ENCODE measurements at regions not wholly inside any gene's neighbourhood (a gene's known extent, or its start where the extent isn't known, plus 50 kb on each side); places are given as distances from the start of the nearest gene placed in this dataset.

DNA sequence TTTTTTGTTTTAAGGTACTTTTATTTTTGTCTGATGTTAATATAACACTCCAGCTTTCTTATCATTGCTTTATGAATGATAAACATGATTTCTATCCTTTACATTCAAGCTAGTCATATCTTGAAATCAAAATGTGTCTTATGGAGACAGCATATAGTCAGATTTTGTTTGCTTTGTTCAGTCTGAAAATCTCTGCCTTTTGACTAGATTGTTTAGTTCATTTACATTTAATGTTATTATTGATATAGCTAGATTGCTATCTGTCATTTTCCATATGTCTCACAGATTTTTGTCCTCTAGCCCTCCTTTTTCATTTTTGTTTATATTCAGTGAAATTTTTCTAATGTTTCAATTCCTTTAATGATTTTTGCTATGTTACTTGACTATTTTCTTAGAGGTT is 332.8 kb downstream of the SMOC2 start:
- peaks cover 10% of the 10 kb centered on the region for H3K4me1 Mint-ChIP-seq
- H3K27ac Mint-ChIP-seq (ENCODE audit: unreplicated experiment), result no peak overlapping the region
- no peaks in the 10 kb centered on the region for H3K27me3 Mint-ChIP-seq (ENCODE audit: low read depth)
- no peak overlapping the region for H3K4me3 Mint-ChIP-seq
- TF ChIP-seq CTCF (conservative IDR thresholded peaks at IDR 0.05), result no peak
- peaks cover 16% of the 10 kb centered on the region for H3K36me3 Mint-ChIP-seq (ENCODE audit: low read depth)
- DNase-seq (ENCODE audit: low read depth, low spot score), result no peak
- H3K9me3 Mint-ChIP-seq, result peaks cover 25% of the 10 kb centered on the region

GRCh38 chr6:168765752-168766151 is 324.8 kb downstream of the SMOC2 start:
- no peak overlapping the region for H3K4me3 Mint-ChIP-seq
- no peak for DNase-seq (ENCODE audit: low read depth, low spot score)
- H3K4me1 Mint-ChIP-seq, result peaks cover under 1% of the 10 kb centered on the region
- H3K27me3 Mint-ChIP-seq (ENCODE audit: low read depth), result no peaks in the 10 kb centered on the region
- no peak overlapping the region for H3K27ac Mint-ChIP-seq (ENCODE audit: unreplicated experiment)
- no peaks in the 10 kb centered on the region for H3K9me3 Mint-ChIP-seq
- TF ChIP-seq CTCF (conservative IDR thresholded peaks at IDR 0.05), result no peak
- H3K36me3 Mint-ChIP-seq (ENCODE audit: low read depth), result no peaks in the 10 kb centered on the region

GRCh38 chr6:168756009-168756634 is 315.1 kb downstream of the SMOC2 start:
- Mint-ChIP-seq H3K9me3 (peaks cover 13% of the 10 kb centered on the region), H3K36me3 (ENCODE audit: low read depth) (peaks cover 3% of the 10 kb centered on the region), H3K27me3 (ENCODE audit: low read depth) (no peaks in the 10 kb centered on the region), H3K4me3 (no peak overlapping the region), H3K27ac (ENCODE audit: unreplicated experiment) (no peak overlapping the region), H3K4me1 (peaks cover 32% of the 10 kb centered on the region)
- no peak for TF ChIP-seq CTCF (conservative IDR thresholded peaks at IDR 0.05)
- no peak for DNase-seq (ENCODE audit: low read depth, low spot score)

DNA sequence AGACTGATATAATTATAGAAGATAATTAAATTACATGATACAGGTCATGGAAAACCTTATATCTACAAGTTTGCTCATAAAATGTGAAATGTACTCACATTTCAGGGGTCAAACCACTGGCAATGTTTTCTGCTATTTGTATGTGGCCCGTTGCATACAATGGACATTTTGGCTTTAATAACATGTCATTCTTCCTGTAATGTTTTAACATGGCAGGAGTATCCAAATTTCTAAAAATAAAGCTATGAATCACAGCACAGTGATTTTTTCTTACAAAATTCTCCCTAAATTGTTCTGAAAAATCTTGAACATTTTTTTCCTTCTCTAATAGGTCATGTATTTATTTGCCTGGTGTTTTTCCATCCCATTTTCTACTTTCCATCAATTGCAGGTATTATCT is 305.7 kb downstream of the SMOC2 start:
- Mint-ChIP-seq H3K36me3 (ENCODE audit: low read depth) (peaks cover 7% of the 10 kb centered on the region), H3K27me3 (ENCODE audit: low read depth) (no peaks in the 10 kb centered on the region), H3K9me3 (peaks cover 3% of the 10 kb centered on the region), H3K27ac (ENCODE audit: unreplicated experiment) (no peak overlapping the region), H3K4me3 (no peak overlapping the region), H3K4me1 (peaks cover 13% of the 10 kb centered on the region)
- TF ChIP-seq CTCF (conservative IDR thresholded peaks at IDR 0.05), result no peak
- DNase-seq (ENCODE audit: low read depth, low spot score), result no peak

- Mint-ChIP-seq H3K4me1 (peaks cover 13% of the 10 kb centered on the region), H3K9me3 (peaks cover 3% of the 10 kb centered on the region), H3K4me3 (no peak overlapping the region), H3K27ac (ENCODE audit: unreplicated experiment) (no peak overlapping the region), H3K36me3 (ENCODE audit: low read depth) (peaks cover 9% of the 10 kb centered on the region), H3K27me3 (ENCODE audit: low read depth) (no peaks in the 10 kb centered on the region)
- no peak for DNase-seq (ENCODE audit: low read depth, low spot score)
- no peak for TF ChIP-seq CTCF (conservative IDR thresholded peaks at IDR 0.05)
Measured at GRCh38 chr6:168746013-168746412, 305.0 kb downstream of the SMOC2 start.

Measured in neural crest cell (in vitro differentiated cells).